RWPE2 (cell line): ENCODE measurements at regions not wholly inside any gene's neighbourhood (a gene's known extent, or its start where the extent isn't known, plus 50 kb on each side); places are given as distances from the start of the nearest gene placed in this dataset.

Experiments
- ATAC-seq: fragments of 200-7000 bp; cut with Tn5 transposase; 3 replicates; pipeline ENCODE4 v1.9.1; 2021; ENCODE audit warnings: low read depth
- DNase-seq: peaks from one replicate; pipeline ENCODE4 v3.0.0-alpha.2; 2020; ENCODE audit warnings: low spot score
- H3K27ac ChIP-seq: fragments of 450-650 bp; 2 replicates; pipeline ENCODE4 v1.5.1; 2017; ENCODE audit warnings: mild to moderate bottlenecking; ENCODE audit not compliant: poor library complexity, severe bottlenecking
- H3K27me3 ChIP-seq: fragments of 250-450 bp; sonication (Bioruptor Pico); 2 replicates; pipeline ENCODE4 v1.5.1; 2021; ENCODE audit warnings: mild to moderate bottlenecking, moderate library complexity; ENCODE audit not compliant: insufficient read depth, poor library complexity, severe bottlenecking
- H3K36me3 ChIP-seq: fragments of 250-450 bp; sonication (Bioruptor Pico); 2 replicates; pipeline ENCODE4 v1.5.1; 2020; ENCODE audit warnings: low read depth, mild to moderate bottlenecking, moderate library complexity
- H3K4me1 ChIP-seq: fragments of 250-450 bp; sonication (Bioruptor Pico); 2 replicates; pipeline ENCODE4 v1.5.1; 2021; ENCODE audit warnings: mild to moderate bottlenecking, moderate library complexity; ENCODE audit not compliant: insufficient read depth, poor library complexity, severe bottlenecking
- H3K4me3 ChIP-seq: fragments of 250-450 bp; sonication (Bioruptor Pico); 2 replicates; pipeline ENCODE4 v1.5.1; 2021; ENCODE audit warnings: mild to moderate bottlenecking, moderate library complexity; ENCODE audit not compliant: severe bottlenecking
- H3K9me3 ChIP-seq: fragments of 250-450 bp; sonication (Bioruptor Pico); 2 replicates; pipeline ENCODE4 v1.5.1; 2021; ENCODE audit warnings: mild to moderate bottlenecking, moderate library complexity; ENCODE audit not compliant: severe bottlenecking
- TF ChIP-seq, protein P1 (sequence below): fragments of 450-650 bp; IDR thresholded peaks from one replicate; pipeline ENCODE4 v1.5.1; 2017; ENCODE audit warnings: mild to moderate bottlenecking, moderate library complexity; ENCODE audit not compliant: poor library complexity, severe bottlenecking

DNA sequence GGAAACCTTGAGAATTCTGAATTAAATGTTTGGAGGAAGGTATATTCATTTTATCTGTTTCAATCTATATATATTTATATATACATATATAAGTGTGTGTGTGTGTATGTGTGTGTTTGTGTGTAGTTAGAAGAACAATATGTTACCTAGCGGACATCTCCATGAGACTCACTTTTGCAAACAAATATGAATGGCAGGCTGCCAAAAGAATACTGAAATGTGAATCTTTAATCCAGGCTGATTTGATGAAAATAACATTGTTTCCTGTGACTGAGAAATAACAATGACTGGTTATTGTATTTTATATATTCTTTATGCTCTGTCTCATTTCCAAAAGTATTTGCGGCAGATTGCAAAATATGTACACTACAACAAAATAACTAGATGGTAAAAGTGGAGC, 255.5 kb upstream of the TGFBR2 start:
- peaks cover 86% of the 10 kb centered on the region for H3K4me1 ChIP-seq
- H3K36me3 ChIP-seq, result no peaks in the 10 kb centered on the region
- TF ChIP-seq, protein P1, sequence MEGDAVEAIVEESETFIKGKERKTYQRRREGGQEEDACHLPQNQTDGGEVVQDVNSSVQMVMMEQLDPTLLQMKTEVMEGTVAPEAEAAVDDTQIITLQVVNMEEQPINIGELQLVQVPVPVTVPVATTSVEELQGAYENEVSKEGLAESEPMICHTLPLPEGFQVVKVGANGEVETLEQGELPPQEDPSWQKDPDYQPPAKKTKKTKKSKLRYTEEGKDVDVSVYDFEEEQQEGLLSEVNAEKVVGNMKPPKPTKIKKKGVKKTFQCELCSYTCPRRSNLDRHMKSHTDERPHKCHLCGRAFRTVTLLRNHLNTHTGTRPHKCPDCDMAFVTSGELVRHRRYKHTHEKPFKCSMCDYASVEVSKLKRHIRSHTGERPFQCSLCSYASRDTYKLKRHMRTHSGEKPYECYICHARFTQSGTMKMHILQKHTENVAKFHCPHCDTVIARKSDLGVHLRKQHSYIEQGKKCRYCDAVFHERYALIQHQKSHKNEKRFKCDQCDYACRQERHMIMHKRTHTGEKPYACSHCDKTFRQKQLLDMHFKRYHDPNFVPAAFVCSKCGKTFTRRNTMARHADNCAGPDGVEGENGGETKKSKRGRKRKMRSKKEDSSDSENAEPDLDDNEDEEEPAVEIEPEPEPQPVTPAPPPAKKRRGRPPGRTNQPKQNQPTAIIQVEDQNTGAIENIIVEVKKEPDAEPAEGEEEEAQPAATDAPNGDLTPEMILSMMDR, result no peak
- ATAC-seq (no peak), DNase-seq (no peak)
- peak overlapping the region; percentile 99 for H3K27ac ChIP-seq
- H3K9me3 ChIP-seq, result no peaks in the 10 kb centered on the region
- H3K4me3 ChIP-seq, result no peak overlapping the region
- H3K27me3 ChIP-seq, result no peaks in the 10 kb centered on the region

GRCh38 chr3:30352410-30353318, 253.7 kb upstream of the TGFBR2 start:
- TF ChIP-seq, protein P1, result no peak
- Histone ChIP-seq H3K4me1 (peaks cover 86% of the 10 kb centered on the region), H3K9me3 (no peaks in the 10 kb centered on the region), H3K36me3 (no peaks in the 10 kb centered on the region), H3K4me3 (no peak overlapping the region), H3K27me3 (no peaks in the 10 kb centered on the region), H3K27ac (peak overlapping the region; percentile 99)
- no peak for ATAC-seq
- no peak for DNase-seq

- no peak for DNase-seq
- H3K27me3 ChIP-seq, result no peaks in the 10 kb centered on the region
- no peaks in the 10 kb centered on the region for H3K36me3 ChIP-seq
- no peak for ATAC-seq
- no peaks in the 10 kb centered on the region for H3K9me3 ChIP-seq
- TF ChIP-seq, protein P1, result no peak
- no peak overlapping the region for H3K4me3 ChIP-seq
- H3K4me1 ChIP-seq, result peaks cover 86% of the 10 kb centered on the region
- H3K27ac ChIP-seq, result peak overlapping the region; percentile 99
Measured at GRCh38 chr3:30353711-30354467, 252.5 kb upstream of the TGFBR2 start.

GRCh38 chr3:30354513-30354912, 251.9 kb upstream of the TGFBR2 start:
- Histone ChIP-seq H3K9me3 (no peaks in the 10 kb centered on the region), H3K27ac (peak overlapping the region; percentile 99), H3K4me3 (no peak overlapping the region), H3K36me3 (no peaks in the 10 kb centered on the region), H3K4me1 (peaks cover 89% of the 10 kb centered on the region), H3K27me3 (no peaks in the 10 kb centered on the region)
- DNase-seq, result no peak
- TF ChIP-seq, protein P1, result no peak
- no peak for ATAC-seq
